ENCODE measurements at regions not wholly inside any gene's neighbourhood (a gene's known extent, or its start where the extent isn't known, plus 50 kb on each side); places are given as distances from the start of the nearest gene placed in this dataset.

DNA sequence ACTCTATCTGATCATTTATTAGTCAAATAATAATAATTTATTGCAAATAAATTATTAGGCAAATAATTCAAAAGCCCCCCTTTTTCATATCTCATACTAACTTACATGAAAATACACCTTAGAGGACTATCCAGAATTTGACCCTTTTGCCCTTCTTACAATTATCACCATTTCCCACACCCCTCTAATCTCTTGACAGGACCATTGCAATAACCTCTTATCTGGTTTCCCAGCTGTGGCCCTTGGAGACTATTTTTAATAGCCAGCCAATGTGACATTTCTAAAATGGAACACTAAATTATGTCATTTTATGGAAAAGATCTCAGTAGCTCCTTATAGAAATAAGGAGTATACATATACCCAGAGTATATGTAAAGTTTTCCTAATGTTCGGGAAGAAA lies 588.4 kb upstream of the COX7C start:
- no peak overlapping the region for H3K27ac ChIP-seq (ENCODE audit: low read depth in 1 of 2, low read length in 2 of 2)
- H3K27me3 ChIP-seq (ENCODE audit: control insufficient read depth in 4 of 4, insufficient read depth in 4 of 4, low read length in 3 of 4): no peaks in the 10 kb centered on the region
- DNase-seq (ENCODE audit: low spot score): no peak
- no peaks in the 10 kb centered on the region for H3K36me3 ChIP-seq (ENCODE audit: control insufficient read depth in 4 of 4, insufficient read depth in 3 of 4, low read depth in 1 of 4, low read length in 3 of 4)
- no peak overlapping the region for H3K4me3 ChIP-seq (ENCODE audit: low read depth in 1 of 3, low read length in 3 of 3)
- TF ChIP-seq YY1 (IDR thresholded peaks at IDR 0.05) (no peak), RAD21 (IDR thresholded peaks at IDR 0.05) (no peak), SP1 (IDR thresholded peaks at IDR 0.05) (no peak), FOXA1 (IDR thresholded peaks at IDR 0.05) (no peak), NR2F2 (IDR thresholded peaks at IDR 0.05) (no peak), GABPA (IDR thresholded peaks at IDR 0.05 in 1 of 2, conservative IDR thresholded peaks at IDR 0.05 in 1 of 2) (no peak), TAF1 (conservative IDR thresholded peaks at IDR 0.05) (no peak), HNF4A (conservative IDR thresholded peaks at IDR 0.05) (no peak), HNF4G (IDR thresholded peaks at IDR 0.05) (no peak), JUND (IDR thresholded peaks at IDR 0.05) (no peak), RXRA (IDR thresholded peaks at IDR 0.05) (no peak), FOXA2 (IDR thresholded peaks at IDR 0.05) (no peak), EGR1 (IDR thresholded peaks at IDR 0.05; ENCODE audit: low read depth in 2 of 2) (no peak)
- TF ChIP-seq, protein P1, sequence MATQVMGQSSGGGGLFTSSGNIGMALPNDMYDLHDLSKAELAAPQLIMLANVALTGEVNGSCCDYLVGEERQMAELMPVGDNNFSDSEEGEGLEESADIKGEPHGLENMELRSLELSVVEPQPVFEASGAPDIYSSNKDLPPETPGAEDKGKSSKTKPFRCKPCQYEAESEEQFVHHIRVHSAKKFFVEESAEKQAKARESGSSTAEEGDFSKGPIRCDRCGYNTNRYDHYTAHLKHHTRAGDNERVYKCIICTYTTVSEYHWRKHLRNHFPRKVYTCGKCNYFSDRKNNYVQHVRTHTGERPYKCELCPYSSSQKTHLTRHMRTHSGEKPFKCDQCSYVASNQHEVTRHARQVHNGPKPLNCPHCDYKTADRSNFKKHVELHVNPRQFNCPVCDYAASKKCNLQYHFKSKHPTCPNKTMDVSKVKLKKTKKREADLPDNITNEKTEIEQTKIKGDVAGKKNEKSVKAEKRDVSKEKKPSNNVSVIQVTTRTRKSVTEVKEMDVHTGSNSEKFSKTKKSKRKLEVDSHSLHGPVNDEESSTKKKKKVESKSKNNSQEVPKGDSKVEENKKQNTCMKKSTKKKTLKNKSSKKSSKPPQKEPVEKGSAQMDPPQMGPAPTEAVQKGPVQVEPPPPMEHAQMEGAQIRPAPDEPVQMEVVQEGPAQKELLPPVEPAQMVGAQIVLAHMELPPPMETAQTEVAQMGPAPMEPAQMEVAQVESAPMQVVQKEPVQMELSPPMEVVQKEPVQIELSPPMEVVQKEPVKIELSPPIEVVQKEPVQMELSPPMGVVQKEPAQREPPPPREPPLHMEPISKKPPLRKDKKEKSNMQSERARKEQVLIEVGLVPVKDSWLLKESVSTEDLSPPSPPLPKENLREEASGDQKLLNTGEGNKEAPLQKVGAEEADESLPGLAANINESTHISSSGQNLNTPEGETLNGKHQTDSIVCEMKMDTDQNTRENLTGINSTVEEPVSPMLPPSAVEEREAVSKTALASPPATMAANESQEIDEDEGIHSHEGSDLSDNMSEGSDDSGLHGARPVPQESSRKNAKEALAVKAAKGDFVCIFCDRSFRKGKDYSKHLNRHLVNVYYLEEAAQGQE (IDR thresholded peaks at IDR 0.05): no peak
- TF ChIP-seq, protein P2, sequence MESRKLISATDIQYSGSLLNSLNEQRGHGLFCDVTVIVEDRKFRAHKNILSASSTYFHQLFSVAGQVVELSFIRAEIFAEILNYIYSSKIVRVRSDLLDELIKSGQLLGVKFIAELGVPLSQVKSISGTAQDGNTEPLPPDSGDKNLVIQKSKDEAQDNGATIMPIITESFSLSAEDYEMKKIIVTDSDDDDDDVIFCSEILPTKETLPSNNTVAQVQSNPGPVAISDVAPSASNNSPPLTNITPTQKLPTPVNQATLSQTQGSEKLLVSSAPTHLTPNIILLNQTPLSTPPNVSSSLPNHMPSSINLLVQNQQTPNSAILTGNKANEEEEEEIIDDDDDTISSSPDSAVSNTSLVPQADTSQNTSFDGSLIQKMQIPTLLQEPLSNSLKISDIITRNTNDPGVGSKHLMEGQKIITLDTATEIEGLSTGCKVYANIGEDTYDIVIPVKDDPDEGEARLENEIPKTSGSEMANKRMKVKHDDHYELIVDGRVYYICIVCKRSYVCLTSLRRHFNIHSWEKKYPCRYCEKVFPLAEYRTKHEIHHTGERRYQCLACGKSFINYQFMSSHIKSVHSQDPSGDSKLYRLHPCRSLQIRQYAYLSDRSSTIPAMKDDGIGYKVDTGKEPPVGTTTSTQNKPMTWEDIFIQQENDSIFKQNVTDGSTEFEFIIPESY (IDR thresholded peaks at IDR 0.05): no peak
- TF ChIP-seq, protein P3, sequence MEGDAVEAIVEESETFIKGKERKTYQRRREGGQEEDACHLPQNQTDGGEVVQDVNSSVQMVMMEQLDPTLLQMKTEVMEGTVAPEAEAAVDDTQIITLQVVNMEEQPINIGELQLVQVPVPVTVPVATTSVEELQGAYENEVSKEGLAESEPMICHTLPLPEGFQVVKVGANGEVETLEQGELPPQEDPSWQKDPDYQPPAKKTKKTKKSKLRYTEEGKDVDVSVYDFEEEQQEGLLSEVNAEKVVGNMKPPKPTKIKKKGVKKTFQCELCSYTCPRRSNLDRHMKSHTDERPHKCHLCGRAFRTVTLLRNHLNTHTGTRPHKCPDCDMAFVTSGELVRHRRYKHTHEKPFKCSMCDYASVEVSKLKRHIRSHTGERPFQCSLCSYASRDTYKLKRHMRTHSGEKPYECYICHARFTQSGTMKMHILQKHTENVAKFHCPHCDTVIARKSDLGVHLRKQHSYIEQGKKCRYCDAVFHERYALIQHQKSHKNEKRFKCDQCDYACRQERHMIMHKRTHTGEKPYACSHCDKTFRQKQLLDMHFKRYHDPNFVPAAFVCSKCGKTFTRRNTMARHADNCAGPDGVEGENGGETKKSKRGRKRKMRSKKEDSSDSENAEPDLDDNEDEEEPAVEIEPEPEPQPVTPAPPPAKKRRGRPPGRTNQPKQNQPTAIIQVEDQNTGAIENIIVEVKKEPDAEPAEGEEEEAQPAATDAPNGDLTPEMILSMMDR (IDR thresholded peaks at IDR 0.05; ENCODE audit: low read depth, low read length, missing input control): no peak
- TF ChIP-seq, protein P4, sequence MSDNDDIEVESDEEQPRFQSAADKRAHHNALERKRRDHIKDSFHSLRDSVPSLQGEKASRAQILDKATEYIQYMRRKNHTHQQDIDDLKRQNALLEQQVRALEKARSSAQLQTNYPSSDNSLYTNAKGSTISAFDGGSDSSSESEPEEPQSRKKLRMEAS (IDR thresholded peaks at IDR 0.05): no peak
- TF ChIP-seq, protein P5, sequence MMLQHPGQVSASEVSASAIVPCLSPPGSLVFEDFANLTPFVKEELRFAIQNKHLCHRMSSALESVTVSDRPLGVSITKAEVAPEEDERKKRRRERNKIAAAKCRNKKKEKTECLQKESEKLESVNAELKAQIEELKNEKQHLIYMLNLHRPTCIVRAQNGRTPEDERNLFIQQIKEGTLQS (IDR thresholded peaks at IDR 0.05): no peak
- H3K9me3 ChIP-seq (ENCODE audit: control insufficient read depth in 4 of 4, low read length in 3 of 4): no peaks in the 10 kb centered on the region
- H3K4me1 ChIP-seq (ENCODE audit: control insufficient read depth in 4 of 4, insufficient read depth in 4 of 4, low read length in 3 of 4): no peaks in the 10 kb centered on the region
- 82% methylated on average over 1 of the region's 1 CpG for WGBS
- H3K9ac ChIP-seq (ENCODE audit: low read depth in 1 of 2, low read length in 2 of 2): no peak overlapping the region

Data from liver (tissue), 8 donors.